B cell (primary cell): ENCODE measurements at regions not wholly inside any gene's neighbourhood (a gene's known extent, or its start where the extent isn't known, plus 50 kb on each side); places are given as distances from the start of the nearest gene placed in this dataset.

Experiments used
- ATAC-seq: fragments of 200-7000 bp; cut with Tn5 transposase; one replicate; pipeline ENCODE4 v1.10.0; 2021; ENCODE audit warnings: low read depth, mild to moderate bottlenecking, moderate number of reproducible peaks, moderate library complexity
- CTCF ChIA-PET: fragments of 350-600 bp; sonication (Branson Sonifier 250); formaldehyde crosslinking; loops from one replicate; lab custom pipeline; 2021; ENCODE audit warnings: antibody characterized with exemption, inconsistent platforms; lab: Charles Lee
- POLR2A ChIA-PET: fragments of 350-600 bp; sonication (Branson Sonifier 250); formaldehyde crosslinking; loops from one replicate; lab custom pipeline; 2021; ENCODE audit warnings: antibody characterized with exemption; lab: Charles Lee
- DNase-seq: peaks from one replicate; pipeline ENCODE4 v3.0.0; 2013
- H2AFZ ChIP-seq: 2 replicates; pipeline ENCODE4 v1.6.1; 2012; ENCODE audit warnings: mild to moderate bottlenecking, low read depth, low read length; ENCODE audit not compliant: insufficient read depth, poor library complexity, severe bottlenecking
- H3K27ac ChIP-seq, 2 donors: 1 replicate in 1 of 2; 2 replicates in 1 of 2; pipeline ENCODE4 v1.5.1; 2012 to 2013; ENCODE audit warnings: low read length in 2 of 2, mild to moderate bottlenecking in 2 of 2, moderate library complexity in 1 of 2
- H3K27me3 ChIP-seq, 4 experiments: fragments of 200-600 bp in 1 of 4; sonication (generic) in 1 of 4; replicated peaks in 1 of 4; 1 replicate in 2 of 4; 2 replicates in 2 of 4; pipeline versions ENCODE4 v1.6.1 to v1.7.0; 2013 to 2016; ENCODE audit warnings: low read length in 3 of 4, mild to moderate bottlenecking in 2 of 4, mixed read lengths in 1 of 4, moderate library complexity in 1 of 4; ENCODE audit not compliant: insufficient read depth in 4 of 4, control insufficient read depth in 3 of 4; ENCODE audit errors: control extremely low read depth in 1 of 4
- H3K36me3 ChIP-seq, 2 experiments: replicated peaks in 1 of 2; 1 replicate in 1 of 2; 2 replicates in 1 of 2; pipeline versions ENCODE4 v1.6.1 to v1.7.1; 2013; ENCODE audit warnings: low read length in 1 of 2; ENCODE audit not compliant: insufficient read depth in 2 of 2, control insufficient read depth in 1 of 2; ENCODE audit errors: control extremely low read depth in 1 of 2, extremely low read depth in 1 of 2
- H3K4me1 ChIP-seq, 2 donors: fragments of 200-600 bp in 1 of 2; sonication (generic) in 1 of 2; 1 replicate in 1 of 2; 2 replicates in 1 of 2; pipeline versions ENCODE4 v1.5.1 to v1.6.1; 2013 to 2017; ENCODE audit warnings: low read length in 2 of 2; ENCODE audit not compliant: control insufficient read depth in 2 of 2, insufficient read depth in 2 of 2
- H3K4me2 ChIP-seq: replicated peaks from 2 replicates; pipeline ENCODE3; 2012; ENCODE audit warnings: mild to moderate bottlenecking, low read depth, low read length; ENCODE audit not compliant: poor library complexity, severe bottlenecking
- H3K4me3 ChIP-seq, 5 experiments: fragments of 200-600 bp in 1 of 5; sonication (generic) in 1 of 5; 1 replicate in 3 of 5; 2 replicates in 2 of 5; pipeline versions ENCODE4 v1.5.1 to v1.7.0; 2011 to 2016; ENCODE audit warnings: low read length in 4 of 5, mild to moderate bottlenecking in 4 of 5, low read depth in 2 of 5, control low read depth in 1 of 5, moderate library complexity in 1 of 5; ENCODE audit not compliant: insufficient read depth in 1 of 5; ENCODE audit errors: control extremely low read depth in 1 of 5, extremely low read depth in 1 of 5
- H3K79me2 ChIP-seq: fragments of 200-600 bp; sonication (generic); one replicate; pipeline ENCODE4 v1.6.0; 2016; ENCODE audit warnings: low read length; ENCODE audit not compliant: control insufficient read depth, insufficient read depth
- H3K9ac ChIP-seq: fragments of 200-600 bp; sonication (generic); 2 replicates; pipeline ENCODE4 v1.6.1; 2017; ENCODE audit warnings: mild to moderate bottlenecking, low read length, moderate library complexity
- H3K9me3 ChIP-seq, 3 donors: one replicate each; pipeline versions ENCODE4 v1.6.1 to v1.7.1; 2013; ENCODE audit warnings: low read length in 2 of 3; ENCODE audit not compliant: control insufficient read depth in 2 of 3, insufficient read depth in 1 of 3; ENCODE audit errors: control extremely low read depth in 1 of 3
- H4K20me1 ChIP-seq: 2 replicates; pipeline ENCODE4 v1.6.0; 2012; ENCODE audit warnings: mild to moderate bottlenecking, low read length; ENCODE audit not compliant: insufficient read depth, control insufficient read depth, poor library complexity, severe bottlenecking
- H3K27ac Mint-ChIP-seq: one replicate; pipeline ENCODE4 v1.8.0; 2021; ENCODE audit warnings: mixed read lengths
- H3K27me3 Mint-ChIP-seq: one replicate; pipeline ENCODE4 v1.8.0; 2021; ENCODE audit warnings: mixed read lengths
- H3K4me1 Mint-ChIP-seq: one replicate; pipeline ENCODE4 v1.8.0; 2021; ENCODE audit warnings: mixed read lengths
- H3K4me3 Mint-ChIP-seq: one replicate; pipeline ENCODE4 v1.8.0; 2021; ENCODE audit warnings: mixed read lengths
- H3K9me3 Mint-ChIP-seq: one replicate; pipeline ENCODE4 v1.8.0; 2022; ENCODE audit warnings: mixed read lengths; ENCODE audit not compliant: insufficient read depth
- CTCF ChIP-seq: fragments of 200-600 bp; IDR thresholded peaks from one replicate; pipeline ENCODE4 v1.8.0; 2022; ENCODE audit warnings: antibody characterized with exemption, mild to moderate bottlenecking
- EZH2 ChIP-seq: IDR thresholded peaks from 2 replicates; pipeline ENCODE4 v1.6.1; 2012; ENCODE audit warnings: borderline replicate concordance, low read depth, mild to moderate bottlenecking, moderate library complexity, low read length; ENCODE audit not compliant: insufficient read depth, poor library complexity, severe bottlenecking
- WGBS: methylation state at CpG from one replicate; pipeline ENCODE4 v1.1.5; 2013; ENCODE audit warnings: missing lambda C conversion rate; ENCODE audit not compliant: insufficient coverage; 5-methylcytosine and 5-hydroxymethylcytosine counted together
- intact Hi-C: fragments of 100-400 bp; cut with micrococcal nuclease; formaldehyde crosslinking; loops from one replicate; pipeline ENCODE4 v1.10.0; 2022

- no peaks in the 10 kb centered on the region for H3K9me3 Mint-ChIP-seq
- ChIA-PET CTCF (no interaction called here), POLR2A (no interaction called here)
- H3K9me3 ChIP-seq: peaks cover 0 to 8% (median 0%) of the 10 kb centered on the region in 3 donors
- WGBS: 95% methylated on average over 9 of the region's 9 CpGs
- H3K36me3 ChIP-seq: peaks cover 0 to 34% of the 10 kb centered on the region in 2 experiments
- H3K4me3 ChIP-seq: no peak overlapping the region
- DNase-seq (no peak), ATAC-seq (no peak)
- peaks cover 20 to 28% of the 10 kb centered on the region in 2 donors for H3K4me1 ChIP-seq
- H3K4me3 Mint-ChIP-seq: no peak overlapping the region
- no peak overlapping the region for H3K27ac ChIP-seq
- H3K27ac Mint-ChIP-seq: no peak overlapping the region
- no peaks in the 10 kb centered on the region for H3K27me3 Mint-ChIP-seq
- H2AFZ ChIP-seq: no peak overlapping the region
- no peak overlapping the region for H3K9ac ChIP-seq
- H3K79me2 ChIP-seq: peaks cover 51% of the 10 kb centered on the region
- TF ChIP-seq EZH2: no peak
- TF ChIP-seq CTCF: no peak
- intact Hi-C loops: no loop called here
- peaks cover 48% of the 10 kb centered on the region for H3K4me1 Mint-ChIP-seq
- no peaks in the 10 kb centered on the region for H3K27me3 ChIP-seq
- H3K4me2 ChIP-seq: no peak overlapping the region
- peaks cover 17% of the 10 kb centered on the region for H4K20me1 ChIP-seq
Observed at GRCh38 chr12:124462750-124463149, 104.7 kb downstream of the NCOR2 start.

- no peak overlapping the region for H3K9ac ChIP-seq
- intact Hi-C loops: no loop called here
- no peaks in the 10 kb centered on the region for H3K27me3 Mint-ChIP-seq
- 93% methylated on average over 21 of the region's 22 CpGs for WGBS
- no peak overlapping the region for H2AFZ ChIP-seq
- no peaks in the 10 kb centered on the region for H3K9me3 Mint-ChIP-seq
- DNase-seq (no peak), ATAC-seq (no peak)
- peaks cover 44% of the 10 kb centered on the region for H3K79me2 ChIP-seq
- peaks cover 21 to 35% of the 10 kb centered on the region in 2 donors for H3K4me1 ChIP-seq
- no peak overlapping the region for H3K4me3 ChIP-seq
- ChIA-PET POLR2A (no interaction called here), CTCF (no interaction called here)
- no peak overlapping the region for H3K4me2 ChIP-seq
- TF ChIP-seq EZH2 (no peak), CTCF (no peak)
- H3K27me3 ChIP-seq: no peaks in the 10 kb centered on the region
- no peak overlapping the region for H3K4me3 Mint-ChIP-seq
- H4K20me1 ChIP-seq: peaks cover 17% of the 10 kb centered on the region
- peaks cover 0 to 8% (median 0%) of the 10 kb centered on the region in 3 donors for H3K9me3 ChIP-seq
- H3K4me1 Mint-ChIP-seq: peaks cover 52% of the 10 kb centered on the region
- H3K27ac Mint-ChIP-seq: peak overlapping the region; percentile 42
- peaks cover 0 to 34% of the 10 kb centered on the region in 2 experiments for H3K36me3 ChIP-seq
- H3K27ac ChIP-seq: no peak overlapping the region
Observed at GRCh38 chr12:124461851-124462623, 105.4 kb downstream of the NCOR2 start.
